NCI-H2081 (cell line): ENCODE measurements at regions not wholly inside any gene's neighbourhood (a gene's known extent, or its start where the extent isn't known, plus 50 kb on each side); places are given as distances from the start of the nearest gene placed in this dataset.

Experiments used
- DNase-seq, 2 experiments: peaks; one replicate each; lab custom pipeline; 2025; lab: John Stamatoyannopoulos, UW

DNA sequence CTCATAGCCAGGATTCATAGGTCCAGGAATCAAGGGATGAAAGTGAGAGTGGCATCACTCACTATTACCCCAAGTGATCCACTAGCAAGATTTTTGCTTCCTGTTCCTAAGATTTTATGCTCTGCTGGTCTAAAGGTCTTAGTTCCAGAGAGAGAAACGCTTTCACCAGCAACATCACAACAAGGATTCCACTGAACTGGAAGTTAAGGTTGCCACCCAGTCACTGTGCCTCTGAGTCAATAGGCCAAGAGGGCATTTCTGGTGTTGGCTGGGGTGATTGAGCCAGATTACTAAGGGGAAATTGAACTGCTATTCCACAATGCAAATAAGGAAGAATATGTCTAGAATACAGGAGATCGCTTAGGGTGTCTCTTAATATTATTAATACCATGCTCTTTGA lies 142.5 kb upstream of the ARID2 start:
- DNase-seq = no peak

DNA sequence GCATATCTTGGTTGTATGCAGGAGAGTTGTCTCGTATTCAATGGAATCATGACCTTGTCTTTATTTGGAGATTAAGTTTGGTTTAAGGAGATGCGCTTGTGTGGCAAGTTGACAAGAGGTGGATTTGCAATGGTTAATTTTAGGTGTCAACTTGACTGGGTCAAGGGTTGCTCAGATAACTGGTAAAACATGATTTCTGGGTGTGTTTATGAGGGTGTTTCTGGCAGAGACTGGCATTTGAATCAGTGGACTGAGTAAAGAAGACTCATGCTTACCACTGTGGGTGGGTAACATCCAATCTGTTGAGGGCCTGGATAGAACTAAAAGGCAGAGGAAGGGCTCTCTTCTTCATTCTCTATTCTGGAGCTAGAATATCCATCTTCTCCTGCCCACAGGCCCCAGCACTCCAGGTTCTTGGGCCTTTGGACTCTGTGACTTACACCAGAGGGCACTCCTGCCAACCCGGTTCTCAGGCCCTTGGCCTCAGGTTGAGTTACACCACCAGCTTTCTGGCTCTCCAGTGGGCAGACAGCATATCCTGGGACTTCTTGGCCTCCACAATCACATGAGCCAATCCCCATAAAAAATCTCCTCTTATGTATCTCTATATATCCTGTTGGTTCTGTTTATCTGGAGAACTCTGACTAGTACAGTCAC lies 141.5 kb upstream of the ARID2 start:
- no peak for DNase-seq

DNA sequence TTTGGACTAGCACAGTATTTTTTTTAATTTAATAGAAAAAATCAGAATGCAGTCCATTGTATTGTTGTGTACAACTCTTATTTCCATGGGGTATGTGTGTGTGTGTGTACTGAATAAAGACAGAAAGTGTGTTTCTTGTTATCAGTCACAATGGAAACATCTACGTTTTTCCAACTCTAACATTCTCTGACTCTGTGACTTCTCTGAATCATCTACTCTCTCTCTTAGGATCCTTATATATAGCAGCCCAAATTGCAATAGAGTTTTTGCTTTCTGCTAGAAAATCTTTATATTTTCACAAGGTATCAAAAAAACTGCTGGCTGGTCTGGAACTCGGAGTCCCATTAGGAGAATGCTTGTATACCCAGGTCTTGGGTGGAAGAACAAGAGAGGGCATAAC lies 138.9 kb upstream of the ARID2 start:
- DNase-seq = no peak

DNA sequence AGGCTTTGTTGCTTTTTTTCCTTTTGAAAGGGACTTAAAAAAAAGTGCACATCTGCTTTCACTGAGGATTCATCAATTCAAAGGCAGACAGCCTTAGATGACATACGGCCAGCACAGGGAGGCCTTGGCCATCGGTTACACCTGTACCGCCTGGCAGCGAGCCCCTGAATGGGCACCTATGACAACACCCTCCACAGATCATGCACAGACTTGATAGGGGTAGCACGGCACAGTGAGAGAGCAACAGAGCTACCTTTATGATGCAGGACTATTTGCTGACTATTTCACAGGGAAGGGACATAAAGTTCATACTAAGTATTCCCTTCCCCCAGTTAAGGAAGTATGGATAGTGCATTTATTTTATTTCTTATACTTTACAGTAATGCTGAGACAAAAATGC lies 137.9 kb upstream of the ARID2 start:
- no peak for DNase-seq

DNA sequence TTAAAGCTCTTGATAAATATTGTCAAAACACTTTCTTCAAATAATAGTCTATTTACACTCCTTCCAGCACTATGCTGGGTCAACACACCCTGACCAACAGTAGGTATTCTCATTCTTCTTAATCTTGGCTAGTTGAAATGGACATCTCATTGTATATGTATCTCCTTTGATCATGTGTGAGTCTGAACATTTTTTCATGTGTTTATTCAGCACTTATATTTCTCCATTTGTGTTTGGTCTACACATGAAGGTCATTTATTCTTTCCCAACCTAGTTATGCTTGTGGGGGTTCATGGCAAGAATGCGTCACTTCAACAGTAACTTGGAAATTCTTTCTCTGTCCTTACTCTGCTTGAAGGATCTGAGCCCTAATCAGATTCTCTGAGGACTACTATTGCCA lies 133.1 kb upstream of the ARID2 start:
- DNase-seq = no peak

DNA sequence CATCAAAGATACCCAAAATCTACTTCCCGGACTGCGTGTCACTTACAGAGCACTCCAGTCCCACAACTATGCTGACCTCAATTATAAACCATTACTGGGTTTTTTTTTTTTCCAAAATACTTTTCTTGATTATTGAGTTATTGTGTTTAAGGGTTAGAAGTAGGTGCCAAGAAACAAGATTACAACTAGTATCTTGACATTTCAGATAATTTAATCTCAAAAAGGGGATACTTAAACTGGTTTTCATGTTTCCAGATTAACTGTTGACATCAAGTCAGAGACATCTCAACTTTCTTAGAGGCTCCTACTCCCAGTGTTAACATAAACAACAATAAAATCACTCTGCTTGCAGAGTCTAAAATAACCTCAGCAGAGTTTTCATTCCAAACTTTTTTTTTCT lies 131.2 kb upstream of the ARID2 start:
- no peak for DNase-seq

DNA sequence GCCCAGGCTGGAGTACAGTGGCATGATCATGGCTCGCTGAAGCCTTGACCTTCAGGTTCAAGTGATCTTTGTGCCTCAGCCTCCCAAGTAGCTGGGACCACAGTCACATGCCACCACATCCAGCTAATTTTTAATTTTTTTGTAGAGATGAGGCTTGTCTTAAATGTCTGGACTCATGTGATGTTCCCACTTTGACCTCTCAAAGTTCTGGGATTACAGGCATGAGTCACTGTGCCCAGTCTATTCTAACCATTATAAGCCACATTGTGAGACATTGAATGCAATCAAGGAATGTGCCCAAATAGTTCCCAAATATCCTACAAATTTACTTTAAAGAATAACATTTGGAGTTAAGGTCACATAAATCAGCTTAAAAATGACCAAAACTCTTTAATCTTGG lies 130.7 kb upstream of the ARID2 start:
- no peak for DNase-seq

DNA sequence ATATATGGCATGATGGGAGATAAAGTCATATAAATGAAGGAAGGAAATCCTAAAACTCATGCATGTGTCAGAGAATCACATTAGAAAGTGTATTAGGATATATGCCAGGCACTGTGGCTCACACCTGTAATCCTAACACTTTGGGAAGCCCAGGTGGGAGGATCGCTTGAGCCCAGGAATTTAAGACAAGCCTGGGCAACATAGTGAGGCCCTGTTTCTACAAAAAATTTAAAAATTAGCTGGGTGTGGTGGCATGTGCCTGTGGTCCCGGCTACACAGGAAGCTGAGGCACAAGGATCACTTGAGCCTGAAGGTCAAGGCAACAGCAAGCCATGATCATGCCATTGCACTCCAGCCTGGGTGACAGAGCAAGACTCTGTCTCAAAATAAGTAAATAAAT lies 130.3 kb upstream of the ARID2 start:
- no peak for DNase-seq

DNA sequence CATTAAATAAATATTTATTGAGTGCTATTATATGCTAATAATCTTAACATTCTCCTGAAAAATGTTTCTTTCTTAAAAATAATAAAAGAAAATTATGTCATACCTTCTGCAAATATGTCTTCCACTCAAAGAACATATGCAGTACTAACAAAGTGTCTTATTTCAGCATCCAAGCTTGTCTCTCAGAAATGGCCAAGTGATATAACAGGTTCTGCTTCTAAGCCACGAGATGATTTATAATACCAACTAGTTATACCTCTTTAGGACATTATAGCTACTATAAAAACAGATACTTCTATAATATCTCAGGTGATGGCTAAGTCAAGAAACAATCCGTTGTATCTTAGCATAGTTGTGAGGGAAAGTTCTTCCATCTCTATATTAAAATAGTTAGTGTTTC lies 128.1 kb upstream of the ARID2 start:
- no peak for DNase-seq

DNA sequence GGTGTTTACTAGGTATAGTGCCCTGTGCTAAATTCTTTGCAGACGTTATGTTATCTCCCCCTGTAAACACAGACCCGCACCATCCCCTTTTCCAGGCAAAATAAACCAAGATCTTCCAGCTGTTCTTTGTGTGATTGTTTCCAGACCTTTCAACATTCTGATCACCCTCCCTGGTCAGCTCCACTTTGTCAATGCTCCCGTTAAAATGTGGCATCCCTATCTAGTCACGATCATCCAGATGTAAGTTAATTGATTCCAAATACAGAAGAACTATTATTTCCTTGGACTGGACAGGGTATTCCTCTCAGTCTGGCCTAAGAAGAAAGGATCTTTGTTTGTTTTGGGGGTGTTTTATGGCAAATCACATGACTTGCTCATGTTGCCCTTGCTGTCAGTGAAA lies 127.6 kb upstream of the ARID2 start:
- DNase-seq = no peak

DNA sequence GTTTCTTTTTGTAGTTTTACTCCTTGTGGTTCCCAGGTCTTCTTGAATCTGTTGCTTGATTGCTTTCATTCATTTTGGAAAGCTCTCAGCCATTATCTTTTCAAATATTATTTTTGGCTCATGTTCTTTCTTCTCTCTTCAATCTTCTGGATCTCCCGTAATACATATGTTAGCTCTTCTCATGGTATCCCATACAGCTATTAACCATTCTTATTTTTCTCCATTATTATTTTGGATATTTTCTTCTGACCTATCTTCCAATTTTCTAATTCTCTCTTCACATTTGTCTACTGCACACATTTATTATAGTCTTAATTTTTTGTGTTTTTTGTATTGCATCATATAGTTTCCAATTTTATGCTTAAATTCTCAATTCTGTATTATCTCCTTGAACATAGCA lies 123.9 kb upstream of the ARID2 start:
- DNase-seq = no peak

DNA sequence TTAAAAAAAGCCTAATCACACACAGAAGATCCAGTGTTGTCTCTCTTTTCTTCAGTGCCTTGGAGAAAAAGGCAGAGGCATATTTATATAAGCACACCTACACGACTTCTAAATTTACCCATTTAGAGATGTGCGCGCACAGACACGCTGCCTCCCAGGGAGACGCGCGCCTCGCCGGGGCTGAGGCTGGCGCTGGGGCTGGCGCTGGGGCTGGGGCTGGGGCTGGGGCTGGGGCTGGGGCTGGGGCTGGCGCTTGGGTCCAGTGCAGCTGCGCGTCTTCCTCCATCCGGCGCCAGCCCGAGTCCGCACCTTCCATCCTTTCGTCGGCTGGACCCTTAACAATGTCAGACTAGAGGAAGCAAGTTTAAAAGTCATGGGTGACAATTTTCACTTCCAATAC lies 118.4 kb upstream of the ARID2 start:
- no peak for DNase-seq

DNA sequence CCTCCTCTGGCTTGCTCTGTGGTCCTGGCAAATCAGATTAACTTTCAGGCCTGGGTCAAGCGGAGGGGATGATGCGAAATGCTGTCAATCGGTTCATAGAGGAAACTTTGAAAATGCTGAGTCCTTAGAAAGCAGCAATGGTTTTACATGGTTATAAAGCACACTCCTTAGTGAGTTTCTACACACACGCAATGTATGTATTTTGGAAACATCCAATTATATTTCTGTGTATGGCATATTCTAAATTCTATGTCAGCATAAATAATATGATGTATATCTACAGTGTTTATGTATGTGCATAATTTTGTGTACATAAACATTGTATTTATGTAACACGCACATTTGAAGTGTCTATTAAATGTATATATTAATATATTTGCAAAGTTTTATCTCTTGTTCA lies 118.0 kb upstream of the ARID2 start:
- DNase-seq = no peak

DNA sequence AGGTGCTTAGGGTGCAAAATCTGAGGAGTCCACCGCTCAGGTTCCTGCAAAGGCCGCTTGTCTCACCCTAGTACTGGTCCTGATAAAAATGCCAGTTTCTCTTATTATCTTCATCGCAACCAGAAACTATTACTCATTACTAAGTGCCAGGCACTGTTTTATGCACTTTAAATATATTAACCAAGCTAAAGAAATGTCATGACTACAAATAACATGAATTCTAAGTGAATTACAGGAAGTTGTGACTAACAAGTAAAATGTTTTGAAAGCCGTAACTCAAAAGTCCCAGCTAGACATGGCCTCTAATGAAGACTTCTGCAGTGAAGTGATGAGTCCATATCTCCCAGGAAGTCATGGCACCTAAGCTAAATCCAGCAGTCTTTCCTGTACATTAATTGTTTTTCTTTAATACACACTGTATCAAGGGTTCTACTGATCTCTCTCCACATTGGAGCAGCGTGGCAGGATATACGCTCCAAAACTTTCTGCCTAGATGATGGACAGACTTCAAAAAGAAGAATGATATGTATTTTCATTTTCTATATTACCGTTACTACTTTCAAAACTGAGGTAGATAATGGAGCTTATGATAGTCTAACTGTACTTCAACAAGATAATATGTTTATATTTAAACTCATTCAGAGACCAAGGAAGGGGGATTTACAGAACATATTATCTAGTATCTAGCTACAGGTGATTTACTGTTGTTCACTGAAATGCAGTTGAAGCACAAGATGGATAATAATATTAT lies 117.3 kb upstream of the ARID2 start:
- no peak for DNase-seq

DNA sequence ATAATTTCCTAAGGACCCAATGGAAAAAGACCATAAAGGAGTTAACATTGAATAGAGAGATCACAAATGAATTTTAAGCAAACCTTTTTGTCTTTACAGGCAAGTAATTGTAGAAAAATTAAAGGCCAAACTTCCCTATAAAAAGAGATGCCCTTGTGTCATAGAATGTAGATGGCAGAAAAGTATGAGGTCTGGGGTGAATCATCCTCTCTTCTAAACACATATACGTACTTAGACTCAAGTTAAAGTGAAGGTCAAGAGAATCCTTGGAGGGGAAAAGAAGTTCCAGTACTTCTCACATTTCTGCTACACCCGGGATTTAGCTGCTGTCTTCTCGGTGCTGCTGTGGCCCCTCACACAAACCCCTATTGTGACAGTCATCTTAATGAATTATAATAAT lies 116.2 kb upstream of the ARID2 start:
- DNase-seq = no peak

DNA sequence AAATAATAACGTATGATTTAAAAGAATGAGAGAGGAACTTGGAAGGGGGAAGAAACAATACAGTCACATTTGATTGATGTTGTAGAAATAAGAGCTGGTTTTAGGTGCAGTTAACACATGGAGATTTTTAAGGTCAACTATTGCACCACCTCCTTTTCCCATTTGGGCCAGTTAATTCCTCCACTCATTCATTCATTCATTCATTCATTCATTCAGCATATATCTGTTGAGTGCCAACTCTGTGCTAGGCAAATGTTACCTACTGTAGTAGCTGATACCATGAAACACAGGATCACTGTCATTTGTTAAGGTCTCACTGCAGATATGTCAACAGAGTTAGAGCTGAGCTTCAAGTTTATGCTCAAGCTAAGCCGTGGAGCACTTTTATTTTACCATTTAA lies 115.7 kb upstream of the ARID2 start:
- no peak for DNase-seq

DNA sequence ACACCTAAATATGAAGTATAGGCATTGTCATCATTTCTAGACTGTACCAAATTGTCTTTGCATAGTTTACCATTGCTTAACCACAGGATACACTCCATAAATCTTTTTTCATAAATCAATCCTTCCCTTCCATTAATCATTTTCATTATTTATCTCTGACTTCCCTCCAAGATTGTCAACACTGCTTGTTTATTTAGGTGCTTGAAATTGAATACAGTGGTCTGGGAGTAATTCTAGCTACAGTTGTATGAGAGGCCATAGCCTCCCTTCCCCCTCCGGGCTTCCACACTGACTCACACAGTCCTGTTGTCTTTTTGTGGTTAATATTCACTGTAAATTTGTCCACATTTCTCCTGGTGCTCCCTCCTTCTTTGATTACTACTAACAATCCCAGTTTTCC lies 114.2 kb upstream of the ARID2 start:
- peak in 1 of 2 experiments; percentile 67 for DNase-seq

DNA sequence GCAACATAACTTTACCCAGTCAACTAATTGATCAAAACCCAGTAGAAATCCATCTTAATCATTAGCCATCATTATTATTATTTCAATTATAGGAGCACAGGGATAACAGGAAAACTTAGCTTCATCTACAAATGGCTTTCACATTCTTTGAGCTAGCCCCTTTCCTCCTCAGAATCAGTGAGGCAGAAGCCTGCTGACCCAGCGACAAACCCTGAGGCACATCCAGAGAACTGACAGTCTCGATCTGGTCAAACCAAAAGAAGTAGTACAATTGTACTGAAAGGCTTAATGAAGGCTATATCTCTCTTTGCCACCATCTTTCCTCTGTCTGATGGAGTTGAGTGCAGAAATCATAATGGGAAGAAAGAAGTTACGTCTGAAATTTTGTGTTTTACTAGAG lies 109.8 kb upstream of the ARID2 start:
- no peak for DNase-seq

DNA sequence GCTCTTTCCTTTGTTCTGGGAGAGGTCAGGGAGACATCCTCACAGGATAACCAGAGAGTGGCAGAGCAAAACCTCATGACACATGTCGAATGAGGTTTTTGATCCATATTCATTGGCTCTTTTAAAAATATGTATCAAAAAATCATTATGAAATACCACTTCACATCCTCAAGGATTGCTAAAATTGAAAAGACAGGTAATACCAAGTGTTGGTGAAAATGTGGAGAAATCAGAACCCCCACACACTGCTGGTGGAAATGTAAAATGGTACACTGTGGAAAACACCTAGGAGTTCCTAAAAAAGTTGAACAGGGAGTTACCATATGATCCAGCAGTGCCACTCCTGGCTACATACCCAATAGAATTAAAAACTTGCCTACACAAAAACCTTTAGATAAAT lies 107.8 kb upstream of the ARID2 start:
- DNase-seq = no peak

DNA sequence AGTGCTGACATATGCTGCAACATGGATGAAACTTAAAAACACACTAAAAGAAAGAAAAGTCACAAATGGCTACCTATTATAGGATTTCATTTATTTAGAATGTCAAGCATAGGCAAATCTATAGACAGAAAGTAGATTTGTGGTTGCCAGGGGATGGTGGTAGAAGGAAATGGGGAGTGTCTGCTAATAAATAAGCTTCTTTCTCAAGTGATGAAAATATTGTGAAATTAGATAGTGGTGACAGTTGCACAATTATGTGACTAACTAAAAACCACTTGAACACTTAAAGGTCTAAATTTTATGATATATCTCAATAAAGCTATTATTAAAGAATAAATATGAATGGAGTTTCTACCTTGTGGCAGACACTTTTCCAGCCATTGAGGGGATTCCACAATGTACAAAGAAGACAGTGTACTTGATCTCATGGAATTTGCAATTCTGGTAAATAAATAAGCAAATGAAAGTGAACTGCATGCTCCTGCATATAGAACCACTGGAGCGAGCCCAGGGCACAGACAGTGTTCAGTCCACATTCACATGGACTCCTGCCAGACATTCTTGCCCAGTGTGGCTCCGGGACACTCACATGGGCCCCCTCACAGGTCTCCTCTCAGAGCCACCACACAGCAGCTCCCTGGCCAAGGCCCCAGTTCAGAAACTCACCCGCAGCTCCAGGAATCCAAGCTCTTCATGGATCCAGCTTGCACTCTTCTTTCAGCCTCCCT lies 107.1 kb upstream of the ARID2 start:
- DNase-seq = no peak

DNA sequence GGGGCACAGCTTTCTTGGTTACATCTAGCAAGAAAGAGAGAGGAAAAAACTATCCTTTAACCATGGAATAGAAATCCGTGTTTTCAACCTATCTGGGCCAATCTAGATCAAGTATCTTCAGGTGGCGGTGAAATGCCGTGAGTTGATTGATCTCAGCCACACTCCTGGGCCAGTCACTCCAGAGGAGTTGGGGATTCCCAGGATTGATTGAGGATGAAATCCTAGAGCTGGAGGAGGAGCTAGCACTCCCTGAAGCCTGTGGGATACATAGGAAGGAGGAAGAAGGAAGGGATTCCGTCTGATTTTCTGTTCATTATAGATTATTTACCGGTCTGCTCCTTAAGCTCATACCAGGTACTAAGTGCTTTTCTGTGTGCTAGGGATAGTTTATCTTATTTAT lies 106.3 kb upstream of the ARID2 start:
- DNase-seq = no peak

DNA sequence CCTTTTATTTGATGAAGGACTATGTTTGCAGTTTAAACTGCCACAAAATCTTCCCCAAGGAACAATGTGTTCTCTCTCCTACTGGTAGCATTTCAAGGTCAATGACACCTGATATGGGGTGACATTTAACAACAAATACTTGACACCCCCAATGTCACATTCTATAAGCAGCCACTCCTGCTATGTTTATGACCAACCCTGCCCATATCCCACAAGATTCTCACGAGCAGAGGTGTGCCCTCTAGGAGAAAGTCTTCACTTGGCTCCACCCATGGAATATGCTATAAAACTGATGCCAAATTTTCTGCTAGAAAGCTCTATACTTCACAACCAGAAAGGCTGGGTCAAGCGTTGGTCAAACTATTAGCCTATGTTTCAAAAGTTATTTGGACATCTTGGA lies 105.6 kb upstream of the ARID2 start:
- no peak for DNase-seq

DNA sequence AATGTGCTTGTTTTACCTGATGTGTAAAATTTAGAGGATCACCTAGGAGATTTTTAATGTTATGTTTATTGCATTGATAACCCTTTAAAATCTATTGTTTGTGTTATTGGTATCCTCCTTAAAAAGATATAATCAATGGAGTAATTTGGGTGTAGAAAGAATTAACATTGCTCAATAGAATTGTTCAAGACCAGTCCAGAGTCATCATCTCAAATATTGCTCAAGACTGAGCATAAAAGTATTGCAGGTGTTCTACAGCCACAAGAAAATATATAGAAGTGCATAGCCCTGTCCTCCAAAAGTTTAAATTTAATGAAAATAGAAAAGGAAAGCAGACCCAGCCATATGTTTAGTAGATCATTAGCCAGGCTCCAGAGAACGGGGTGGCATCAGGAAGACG lies 102.5 kb upstream of the ARID2 start:
- no peak for DNase-seq
